WTC11 (cell line): ENCODE measurements at regions not wholly inside any gene's neighbourhood (a gene's known extent, or its start where the extent isn't known, plus 50 kb on each side); places are given as distances from the start of the nearest gene placed in this dataset.
A peak's percentile ranks its signal among the peaks of the same experiment; 100 is the strongest.

ENCODE experiments used
- ATAC-seq: fragments of 200-7000 bp; cut with Tn5 transposase; 2 replicates; pipeline ENCODE4 v1.10.0; 2021; ENCODE audit warnings: mild to moderate bottlenecking, moderate library complexity
- CTCF ChIA-PET: fragments of 300-600 bp; sonication (Branson Sonifier 250); formaldehyde crosslinking; loops from one replicate; lab custom pipeline; 2021; ENCODE audit warnings: antibody characterized with exemption; lab: Charles Lee
- POLR2A ChIA-PET: fragments of 350-600 bp; sonication (Branson Sonifier 250); formaldehyde crosslinking; loops from one replicate; lab custom pipeline; 2021; ENCODE audit warnings: antibody characterized with exemption; lab: Charles Lee
- DNase-seq: peaks from one replicate; pipeline ENCODE4 v3.0.0; 2021; ENCODE audit warnings: low spot score
- H3K27ac Mint-ChIP-seq: 2 replicates; pipeline ENCODE4 v1.8.0; 2021; ENCODE audit warnings: mixed read lengths
- H3K27me3 Mint-ChIP-seq: 2 replicates; pipeline ENCODE4 v1.8.0; 2021; ENCODE audit warnings: low read depth, mild to moderate bottlenecking, moderate library complexity, mixed read lengths
- H3K36me3 Mint-ChIP-seq: 2 replicates; pipeline ENCODE4 v1.8.0; 2021; ENCODE audit warnings: mixed read lengths
- H3K4me1 Mint-ChIP-seq: 2 replicates; pipeline ENCODE4 v1.8.0; 2022; ENCODE audit warnings: mixed read lengths
- H3K4me3 Mint-ChIP-seq: 2 replicates; pipeline ENCODE4 v1.8.0; 2021; ENCODE audit warnings: mild to moderate bottlenecking, moderate library complexity, mixed read lengths
- H3K9me3 Mint-ChIP-seq: 2 replicates; pipeline ENCODE4 v1.8.0; 2021; ENCODE audit warnings: mixed read lengths
- CBFB ChIP-seq: sonication (generic); formaldehyde crosslinking; IDR thresholded peaks from 2 replicates; pipeline ENCODE4 v1.8.1; 2022; ENCODE audit warnings: mild to moderate bottlenecking, low read depth, missing genetic modification reagents
- ESRRA ChIP-seq: sonication (generic); formaldehyde crosslinking; IDR thresholded peaks from 2 replicates; pipeline ENCODE4 v1.8.1; 2022; ENCODE audit warnings: mild to moderate bottlenecking, missing genetic modification reagents, borderline replicate concordance
- FOXK1 ChIP-seq: sonication (generic); formaldehyde crosslinking; IDR thresholded peaks from 2 replicates; pipeline ENCODE4 v1.8.0; 2022; ENCODE audit warnings: mild to moderate bottlenecking, moderate library complexity, missing genetic modification reagents
- GTF2I ChIP-seq: fragments of 250-450 bp; sonication (Bioruptor Pico); conservative IDR thresholded peaks from 2 replicates; pipeline ENCODE4 v1.4.0; 2021; ENCODE audit warnings: mild to moderate bottlenecking
- IRF2 ChIP-seq: sonication (generic); formaldehyde crosslinking; IDR thresholded peaks from 2 replicates; pipeline ENCODE4 v1.8.0; 2022; ENCODE audit warnings: low read depth, missing genetic modification reagents, borderline replicate concordance
- MAX ChIP-seq: sonication (generic); formaldehyde crosslinking; IDR thresholded peaks from 2 replicates; pipeline ENCODE4 v1.8.0; 2022; ENCODE audit warnings: mild to moderate bottlenecking, missing genetic modification reagents
- MLX ChIP-seq: sonication (generic); formaldehyde crosslinking; IDR thresholded peaks from 2 replicates; pipeline ENCODE4 v1.8.1; 2023; ENCODE audit warnings: mild to moderate bottlenecking, missing genetic modification reagents, moderate library complexity
- MXD4 ChIP-seq: fragments of 250-450 bp; sonication (Bioruptor Pico); IDR thresholded peaks from 2 replicates; pipeline ENCODE4 v1.8.0; 2021; ENCODE audit warnings: mild to moderate bottlenecking, moderate library complexity, borderline replicate concordance
- MYBL2 ChIP-seq: sonication (generic); formaldehyde crosslinking; IDR thresholded peaks from 2 replicates; pipeline ENCODE4 v1.8.1; 2023; ENCODE audit warnings: mild to moderate bottlenecking, moderate library complexity, missing genetic modification reagents
- NR2C2 ChIP-seq: sonication (generic); formaldehyde crosslinking; IDR thresholded peaks from 2 replicates; pipeline ENCODE4 v1.8.0; 2022; ENCODE audit warnings: mild to moderate bottlenecking, missing genetic modification reagents
- NR3C1 ChIP-seq: sonication (generic); formaldehyde crosslinking; conservative IDR thresholded peaks from 2 replicates; pipeline ENCODE4 v1.8.1; 2023; ENCODE audit warnings: low read depth, mild to moderate bottlenecking, missing genetic modification reagents
- SMAD3 ChIP-seq: sonication (generic); formaldehyde crosslinking; IDR thresholded peaks from 2 replicates; pipeline ENCODE4 v1.8.0; 2022; ENCODE audit warnings: missing genetic modification reagents, mild to moderate bottlenecking, borderline replicate concordance
- SMAD4 ChIP-seq: sonication (generic); formaldehyde crosslinking; IDR thresholded peaks from 2 replicates; pipeline ENCODE4 v1.8.0; 2022; ENCODE audit warnings: mild to moderate bottlenecking, missing genetic modification reagents
- SP1 ChIP-seq: sonication (generic); formaldehyde crosslinking; conservative IDR thresholded peaks from 2 replicates; pipeline ENCODE4 v1.8.1; 2022; ENCODE audit warnings: missing genetic modification reagents
- ZNF219 ChIP-seq: sonication (generic); formaldehyde crosslinking; IDR thresholded peaks from 2 replicates; pipeline ENCODE4 v1.8.0; 2023; ENCODE audit warnings: missing genetic modification reagents, mild to moderate bottlenecking, borderline replicate concordance
- ZNF317 ChIP-seq: sonication (generic); formaldehyde crosslinking; IDR thresholded peaks from 2 replicates; pipeline ENCODE4 v1.8.1; 2023; ENCODE audit warnings: low read depth, mild to moderate bottlenecking, moderate library complexity, missing genetic modification reagents, borderline replicate concordance
- ZNF416 ChIP-seq: fragments of 250-450 bp; sonication (Bioruptor Pico); IDR thresholded peaks from 2 replicates; pipeline ENCODE4 v1.9.0; 2021; ENCODE audit warnings: mild to moderate bottlenecking, inconsistent platforms
- ZNF512 ChIP-seq: sonication (generic); formaldehyde crosslinking; IDR thresholded peaks from 2 replicates; pipeline ENCODE4 v1.8.1; 2022; ENCODE audit warnings: missing genetic modification reagents, borderline replicate concordance
- TF ChIP-seq, protein P1 (sequence below): fragments of 250-450 bp; sonication (Bioruptor Pico); IDR thresholded peaks from 2 replicates; pipeline ENCODE4 v1.9.0; 2021; ENCODE audit warnings: mild to moderate bottlenecking
- TF ChIP-seq, protein P2 (sequence below): sonication (generic); formaldehyde crosslinking; IDR thresholded peaks from 2 replicates; pipeline ENCODE4 v1.8.0; 2022; ENCODE audit warnings: mild to moderate bottlenecking, missing genetic modification reagents
- TF ChIP-seq, protein P3 (sequence below): sonication (generic); formaldehyde crosslinking; IDR thresholded peaks from 2 replicates; pipeline ENCODE4 v1.8.1; 2023; ENCODE audit warnings: mild to moderate bottlenecking, missing genetic modification reagents, borderline replicate concordance

GRCh38 chr9:87827341-87827740 is 55.3 kb upstream of the SPATA31E1 start:
- ChIA-PET CTCF (interaction anchor here (1.4 kb wide), 1 partner anchor 143 kb away, joined by 5 read pairs; no protein-coding TSS in a partner anchor), POLR2A (no interaction called here)
- ATAC-seq (no peak), DNase-seq (no peak)
- Mint-ChIP-seq H3K4me1 (peaks cover 13% of the 10 kb centered on the region), H3K4me3 (no peak overlapping the region), H3K27ac (no peak overlapping the region), H3K27me3 (0 out of 2 replicates have a peak, but pooled peaks cover 3% of the 10 kb centered on the region), H3K9me3 (no peaks in the 10 kb centered on the region), H3K36me3 (no peaks in the 10 kb centered on the region)
- no peak for TF ChIP-seq SMAD4
- TF ChIP-seq, all 79 proteins: peak for 0

GRCh38 chr9:87829756-87830155 is 52.9 kb upstream of the SPATA31E1 start:
- no peak for TF ChIP-seq MAX (CRISPR knock-in tag)
- TF ChIP-seq ZNF219 (CRISPR knock-in tag) = no peak
- TF ChIP-seq IRF2 (CRISPR knock-in tag) = no peak
- TF ChIP-seq, protein P1, sequence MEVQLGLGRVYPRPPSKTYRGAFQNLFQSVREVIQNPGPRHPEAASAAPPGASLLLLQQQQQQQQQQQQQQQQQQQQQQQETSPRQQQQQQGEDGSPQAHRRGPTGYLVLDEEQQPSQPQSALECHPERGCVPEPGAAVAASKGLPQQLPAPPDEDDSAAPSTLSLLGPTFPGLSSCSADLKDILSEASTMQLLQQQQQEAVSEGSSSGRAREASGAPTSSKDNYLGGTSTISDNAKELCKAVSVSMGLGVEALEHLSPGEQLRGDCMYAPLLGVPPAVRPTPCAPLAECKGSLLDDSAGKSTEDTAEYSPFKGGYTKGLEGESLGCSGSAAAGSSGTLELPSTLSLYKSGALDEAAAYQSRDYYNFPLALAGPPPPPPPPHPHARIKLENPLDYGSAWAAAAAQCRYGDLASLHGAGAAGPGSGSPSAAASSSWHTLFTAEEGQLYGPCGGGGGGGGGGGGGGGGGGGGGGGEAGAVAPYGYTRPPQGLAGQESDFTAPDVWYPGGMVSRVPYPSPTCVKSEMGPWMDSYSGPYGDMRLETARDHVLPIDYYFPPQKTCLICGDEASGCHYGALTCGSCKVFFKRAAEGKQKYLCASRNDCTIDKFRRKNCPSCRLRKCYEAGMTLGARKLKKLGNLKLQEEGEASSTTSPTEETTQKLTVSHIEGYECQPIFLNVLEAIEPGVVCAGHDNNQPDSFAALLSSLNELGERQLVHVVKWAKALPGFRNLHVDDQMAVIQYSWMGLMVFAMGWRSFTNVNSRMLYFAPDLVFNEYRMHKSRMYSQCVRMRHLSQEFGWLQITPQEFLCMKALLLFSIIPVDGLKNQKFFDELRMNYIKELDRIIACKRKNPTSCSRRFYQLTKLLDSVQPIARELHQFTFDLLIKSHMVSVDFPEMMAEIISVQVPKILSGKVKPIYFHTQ = no peak
- no peak for TF ChIP-seq GTF2I (CRISPR knock-in tag)
- no peak for TF ChIP-seq NR2C2 (CRISPR knock-in tag)
- TF ChIP-seq ZNF416 = no peak
- TF ChIP-seq, protein P2, sequence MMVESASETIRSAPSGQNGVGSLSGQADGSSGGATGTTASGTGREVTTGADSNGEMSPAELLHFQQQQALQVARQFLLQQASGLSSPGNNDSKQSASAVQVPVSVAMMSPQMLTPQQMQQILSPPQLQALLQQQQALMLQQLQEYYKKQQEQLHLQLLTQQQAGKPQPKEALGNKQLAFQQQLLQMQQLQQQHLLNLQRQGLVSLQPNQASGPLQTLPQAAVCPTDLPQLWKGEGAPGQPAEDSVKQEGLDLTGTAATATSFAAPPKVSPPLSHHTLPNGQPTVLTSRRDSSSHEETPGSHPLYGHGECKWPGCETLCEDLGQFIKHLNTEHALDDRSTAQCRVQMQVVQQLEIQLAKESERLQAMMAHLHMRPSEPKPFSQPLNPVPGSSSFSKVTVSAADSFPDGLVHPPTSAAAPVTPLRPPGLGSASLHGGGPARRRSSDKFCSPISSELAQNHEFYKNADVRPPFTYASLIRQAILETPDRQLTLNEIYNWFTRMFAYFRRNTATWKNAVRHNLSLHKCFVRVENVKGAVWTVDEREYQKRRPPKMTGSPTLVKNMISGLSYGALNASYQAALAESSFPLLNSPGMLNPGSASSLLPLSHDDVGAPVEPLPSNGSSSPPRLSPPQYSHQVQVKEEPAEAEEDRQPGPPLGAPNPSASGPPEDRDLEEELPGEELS = no peak
- Mint-ChIP-seq H3K27ac (no peak overlapping the region), H3K4me3 (no peak overlapping the region), H3K36me3 (no peaks in the 10 kb centered on the region), H3K27me3 (peaks cover 6% of the 10 kb centered on the region; the same call in 1 of the 2 replicates), H3K4me1 (peaks cover 17% of the 10 kb centered on the region), H3K9me3 (no peaks in the 10 kb centered on the region)
- POLR2A ChIA-PET = no interaction called here
- no peak for ATAC-seq
- no peak for DNase-seq
- CTCF ChIA-PET = no interaction called here

DNA sequence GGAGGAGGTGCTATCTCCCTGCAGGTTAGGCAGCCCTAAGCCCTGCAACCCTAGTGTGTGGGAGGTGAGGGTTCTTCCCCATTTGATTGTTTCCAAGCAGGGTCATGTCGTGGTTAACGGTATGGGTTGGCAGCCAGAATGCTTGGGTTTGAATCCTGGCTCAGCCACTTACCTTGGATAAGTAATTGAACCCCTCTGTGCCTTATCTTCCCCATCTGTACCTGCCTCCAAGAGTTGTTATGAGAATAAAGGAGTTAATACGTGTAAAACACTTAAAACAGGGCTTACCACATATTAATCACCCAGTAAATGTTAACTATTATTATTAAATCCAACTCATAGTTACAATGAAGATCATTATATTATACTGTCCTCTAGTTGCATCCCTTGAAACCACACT is 52.2 kb upstream of the SPATA31E1 start:
- ATAC-seq (peak; percentile 21; the same call in 1 of the 2 replicates), DNase-seq (no peak)
- peaks cover 20% of the 10 kb centered on the region for H3K4me1 Mint-ChIP-seq
- POLR2A ChIA-PET = no interaction called here
- no peaks in the 10 kb centered on the region for H3K9me3 Mint-ChIP-seq
- H3K4me3 Mint-ChIP-seq = no peak overlapping the region
- peaks cover 6% of the 10 kb centered on the region; the same call in 1 of the 2 replicates for H3K27me3 Mint-ChIP-seq
- no peaks in the 10 kb centered on the region for H3K36me3 Mint-ChIP-seq
- H3K27ac Mint-ChIP-seq = no peak overlapping the region
- CTCF ChIA-PET = no interaction called here
- no peak for TF ChIP-seq MYBL2
- no peak for TF ChIP-seq ZNF512 (CRISPR knock-in tag)
- no peak for TF ChIP-seq ZNF317
- TF ChIP-seq NR3C1 (CRISPR knock-in tag) = no peak
- TF ChIP-seq CBFB (CRISPR knock-in tag) = no peak
- TF ChIP-seq MXD4 = no peak
- no peak for TF ChIP-seq ESRRA (CRISPR knock-in tag)
- TF ChIP-seq FOXK1 = no peak
- TF ChIP-seq SP1 (CRISPR knock-in tag) = no peak
- TF ChIP-seq, protein P3, sequence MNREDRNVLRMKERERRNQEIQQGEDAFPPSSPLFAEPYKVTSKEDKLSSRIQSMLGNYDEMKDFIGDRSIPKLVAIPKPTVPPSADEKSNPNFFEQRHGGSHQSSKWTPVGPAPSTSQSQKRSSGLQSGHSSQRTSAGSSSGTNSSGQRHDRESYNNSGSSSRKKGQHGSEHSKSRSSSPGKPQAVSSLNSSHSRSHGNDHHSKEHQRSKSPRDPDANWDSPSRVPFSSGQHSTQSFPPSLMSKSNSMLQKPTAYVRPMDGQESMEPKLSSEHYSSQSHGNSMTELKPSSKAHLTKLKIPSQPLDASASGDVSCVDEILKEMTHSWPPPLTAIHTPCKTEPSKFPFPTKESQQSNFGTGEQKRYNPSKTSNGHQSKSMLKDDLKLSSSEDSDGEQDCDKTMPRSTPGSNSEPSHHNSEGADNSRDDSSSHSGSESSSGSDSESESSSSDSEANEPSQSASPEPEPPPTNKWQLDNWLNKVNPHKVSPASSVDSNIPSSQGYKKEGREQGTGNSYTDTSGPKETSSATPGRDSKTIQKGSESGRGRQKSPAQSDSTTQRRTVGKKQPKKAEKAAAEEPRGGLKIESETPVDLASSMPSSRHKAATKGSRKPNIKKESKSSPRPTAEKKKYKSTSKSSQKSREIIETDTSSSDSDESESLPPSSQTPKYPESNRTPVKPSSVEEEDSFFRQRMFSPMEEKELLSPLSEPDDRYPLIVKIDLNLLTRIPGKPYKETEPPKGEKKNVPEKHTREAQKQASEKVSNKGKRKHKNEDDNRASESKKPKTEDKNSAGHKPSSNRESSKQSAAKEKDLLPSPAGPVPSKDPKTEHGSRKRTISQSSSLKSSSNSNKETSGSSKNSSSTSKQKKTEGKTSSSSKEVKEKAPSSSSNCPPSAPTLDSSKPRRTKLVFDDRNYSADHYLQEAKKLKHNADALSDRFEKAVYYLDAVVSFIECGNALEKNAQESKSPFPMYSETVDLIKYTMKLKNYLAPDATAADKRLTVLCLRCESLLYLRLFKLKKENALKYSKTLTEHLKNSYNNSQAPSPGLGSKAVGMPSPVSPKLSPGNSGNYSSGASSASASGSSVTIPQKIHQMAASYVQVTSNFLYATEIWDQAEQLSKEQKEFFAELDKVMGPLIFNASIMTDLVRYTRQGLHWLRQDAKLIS (CRISPR knock-in tag) = no peak
- no peak for TF ChIP-seq MLX (CRISPR knock-in tag)
- TF ChIP-seq SMAD3 (CRISPR knock-in tag) = no peak
- no peak for TF ChIP-seq NR2C2 (CRISPR knock-in tag)
